NOMO-1 (cell line): ENCODE measurements at regions not wholly inside any gene's neighbourhood (a gene's known extent, or its start where the extent isn't known, plus 50 kb on each side); places are given as distances from the start of the nearest gene placed in this dataset.

Source experiments
- DNase-seq, 2 experiments: peaks; one replicate each; lab custom pipeline; 2025; ENCODE audit not compliant: unreplicated experiment in 2 of 2; lab: John Stamatoyannopoulos, UW

DNA sequence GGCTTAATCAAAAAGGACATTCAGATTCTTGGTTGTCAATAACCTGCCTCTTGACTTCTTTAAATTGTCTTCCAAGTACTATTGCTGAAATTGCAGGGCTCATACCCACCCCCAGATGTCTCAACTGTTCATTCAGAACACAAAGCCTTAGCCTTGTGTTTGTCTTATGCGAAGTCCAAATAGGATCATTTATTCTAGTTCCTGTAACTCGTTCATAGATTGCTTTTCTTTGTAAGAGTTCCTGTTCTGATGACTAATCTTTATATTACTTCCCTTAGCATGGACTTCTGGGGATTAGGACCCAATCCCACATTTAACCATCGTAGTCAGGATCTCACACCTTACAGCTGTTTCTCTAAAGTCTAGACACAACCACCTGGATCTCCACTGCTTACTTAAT lies 226.0 kb downstream of the VEGFC start:
- no peak for DNase-seq

DNA sequence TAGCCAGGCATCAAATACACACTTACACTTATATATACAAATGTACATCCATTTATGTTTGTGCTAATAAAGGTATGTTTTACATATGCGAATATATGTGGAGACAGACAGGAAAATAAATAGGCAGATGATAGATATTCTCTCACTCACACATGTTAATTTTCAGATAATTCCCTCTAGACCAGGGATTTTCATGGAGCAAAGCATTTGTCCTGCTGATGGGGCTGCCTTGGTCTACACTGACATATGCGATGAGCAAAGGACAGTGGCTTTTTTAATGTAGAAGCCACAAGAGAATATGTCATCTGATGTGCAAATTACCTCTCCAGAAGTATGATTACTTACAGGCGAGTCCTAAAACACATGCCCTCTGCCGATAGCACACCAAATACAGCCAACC lies 224.5 kb downstream of the VEGFC start:
- DNase-seq = no peak

DNA sequence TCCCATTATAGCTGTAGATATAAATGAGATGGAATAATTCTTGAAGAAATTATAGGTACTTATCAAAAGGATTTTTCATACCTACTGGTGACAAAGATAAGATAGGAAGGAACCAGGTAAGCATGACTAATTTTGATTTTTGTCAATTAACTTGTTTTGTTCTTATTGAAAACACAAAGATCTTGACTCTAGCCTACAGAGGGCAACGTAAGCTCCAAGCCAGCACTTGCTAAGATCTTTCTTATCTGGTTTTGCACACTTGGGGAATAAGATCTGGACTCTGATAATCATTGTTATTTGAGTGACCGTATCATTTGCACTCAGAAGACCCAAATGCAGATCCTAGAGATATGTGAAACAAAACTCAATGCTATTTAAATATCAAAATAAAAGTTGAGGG lies 223.4 kb downstream of the VEGFC start:
- no peak for DNase-seq

DNA sequence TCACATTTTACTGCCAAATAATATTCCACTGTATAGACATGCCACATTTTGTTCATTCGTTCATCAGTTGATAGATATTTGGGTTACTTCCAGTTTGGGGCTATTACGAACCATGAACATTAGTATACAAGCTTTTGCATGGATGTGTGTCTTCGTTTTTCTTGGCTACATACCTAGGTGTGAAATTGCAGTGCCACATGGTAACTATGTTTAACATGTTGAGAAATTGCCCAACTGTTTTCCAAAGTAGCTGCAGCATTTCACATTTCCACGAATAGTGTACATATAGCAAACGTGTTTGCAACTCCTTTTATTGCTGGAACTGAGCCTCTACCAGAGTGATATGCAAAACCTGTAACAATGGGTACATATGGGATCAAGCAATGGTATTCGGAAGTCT lies 221.5 kb downstream of the VEGFC start:
- no peak for DNase-seq

DNA sequence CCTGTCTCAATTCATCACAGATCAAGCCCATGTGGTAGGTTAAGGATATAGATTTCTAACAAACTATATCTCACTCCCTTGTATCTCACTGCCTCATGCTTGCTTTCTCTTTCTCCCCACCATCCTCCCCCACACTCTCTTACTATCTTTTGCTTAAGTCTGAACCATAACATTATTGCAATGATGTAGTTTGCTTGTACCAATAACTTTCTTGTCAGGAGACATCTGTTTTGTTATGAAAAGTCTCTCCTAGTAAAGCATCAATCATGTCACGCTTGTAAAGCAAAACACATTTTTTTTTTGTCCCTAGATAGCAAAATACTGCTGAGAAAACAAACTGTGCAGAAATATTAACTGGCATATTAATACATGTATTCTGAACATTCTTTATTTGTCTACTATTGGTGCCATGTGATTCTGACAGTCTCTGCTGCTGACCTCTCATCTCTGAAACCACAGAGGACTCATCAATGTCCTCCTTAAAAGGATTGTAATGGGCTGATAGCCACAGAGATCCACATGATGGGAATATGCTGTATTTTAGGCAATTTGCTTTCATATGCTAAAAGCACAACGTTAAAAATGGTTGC lies 217.5 kb downstream of the VEGFC start:
- DNase-seq = no peak

DNA sequence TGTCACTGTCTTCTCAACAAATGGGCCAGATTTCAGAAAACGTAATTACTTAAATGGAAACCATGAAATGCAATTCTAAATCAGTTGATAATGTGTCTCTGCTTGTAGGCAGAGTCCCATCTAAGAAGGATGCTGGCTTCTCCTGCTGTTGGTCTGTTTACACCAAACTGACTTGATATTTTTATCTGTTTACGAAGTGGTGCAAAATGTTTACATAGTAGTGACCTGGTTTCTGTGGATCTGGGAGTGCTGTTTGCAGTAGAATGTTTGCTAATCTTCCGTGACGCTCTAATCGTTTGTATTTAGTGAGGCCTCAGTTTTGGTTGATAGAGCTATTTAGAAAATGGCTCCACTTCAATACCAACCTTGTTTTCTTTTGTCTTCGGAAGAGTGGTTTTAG lies 213.5 kb downstream of the VEGFC start:
- DNase-seq = no peak

DNA sequence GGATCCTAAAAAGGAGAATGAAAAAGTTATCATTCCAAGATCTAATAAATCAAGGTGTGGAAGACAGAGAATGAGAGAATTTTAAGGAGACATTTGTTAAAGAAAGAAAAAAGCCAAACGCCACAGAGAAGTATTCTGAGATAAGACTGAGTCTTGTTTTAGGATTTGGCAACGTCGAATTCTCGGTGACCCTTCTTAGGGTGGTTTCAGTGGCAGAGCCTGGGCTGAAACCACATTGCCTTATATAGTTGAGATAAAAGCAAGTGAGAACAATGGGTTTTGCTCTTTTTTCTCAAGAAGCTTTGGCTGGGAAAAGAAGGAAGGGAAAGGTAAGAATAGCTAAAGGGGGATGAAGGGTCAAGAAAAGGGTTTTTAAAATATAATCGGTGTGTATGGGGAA lies 209.4 kb downstream of the VEGFC start:
- DNase-seq = no peak

DNA sequence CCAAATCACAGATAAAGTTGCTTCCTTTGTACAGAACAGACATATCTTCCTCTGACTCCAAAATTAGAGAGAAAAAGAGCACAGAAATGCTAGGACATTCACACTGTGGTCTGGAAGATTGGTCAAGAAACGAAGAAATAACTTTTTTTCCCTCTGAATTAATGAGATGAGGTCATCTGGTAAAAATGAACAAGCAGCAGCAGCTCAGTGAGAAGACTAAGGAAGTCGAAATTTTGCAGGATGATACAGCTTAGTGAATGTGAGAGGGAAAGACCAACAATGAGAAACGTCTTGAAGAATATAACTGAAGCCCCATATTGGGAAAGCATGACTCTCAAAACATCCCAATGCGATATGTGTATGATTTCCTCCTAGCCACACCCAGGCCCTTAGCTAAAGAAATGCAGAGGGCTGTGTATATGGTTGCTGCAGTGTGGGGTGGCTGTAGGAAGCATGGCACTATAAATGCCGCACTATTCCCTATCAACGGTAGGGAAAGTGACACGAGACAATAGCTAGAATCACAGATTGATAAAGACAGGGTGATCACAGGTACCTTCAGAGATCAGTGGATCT lies 208.6 kb downstream of the VEGFC start:
- peak in 1 of 2 experiments; percentile 25 for DNase-seq

DNA sequence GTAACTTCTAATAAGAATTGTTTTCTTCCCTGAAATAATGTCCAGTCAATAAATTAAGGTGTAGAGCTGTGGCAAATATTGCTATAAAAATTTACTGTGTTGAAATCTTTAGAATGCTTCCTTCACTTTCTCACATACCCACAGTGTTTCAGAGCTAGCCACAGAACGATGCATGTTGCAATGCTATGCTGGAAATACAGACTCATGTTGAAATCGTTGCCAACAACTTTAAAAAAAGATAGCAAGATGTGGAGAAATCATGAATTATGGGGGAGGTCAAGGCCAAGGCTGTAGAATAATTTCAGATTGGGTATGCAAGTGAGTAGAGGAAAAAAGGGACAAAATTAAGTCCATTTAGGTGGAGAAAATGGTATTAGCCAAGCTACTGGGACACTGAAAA lies 204.8 kb downstream of the VEGFC start:
- DNase-seq = peak; percentile 86 to 98

DNA sequence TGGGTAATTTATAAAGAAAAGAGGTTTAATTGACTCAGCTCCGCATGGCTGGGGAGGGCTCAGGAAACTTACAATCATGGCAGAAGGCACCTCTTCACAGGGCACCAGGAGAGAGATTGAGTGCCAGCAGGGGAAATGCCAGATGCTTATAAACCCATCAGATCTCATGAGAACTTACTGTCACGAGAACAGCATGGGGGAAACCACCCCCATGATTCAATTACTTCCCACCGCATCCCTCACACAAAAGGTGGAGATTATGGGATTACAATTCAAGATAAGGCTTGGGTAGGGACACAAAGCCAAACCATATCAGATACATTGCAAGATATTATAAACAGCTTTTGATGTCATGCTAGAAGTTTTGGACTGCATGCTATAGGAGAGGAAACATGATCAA lies 204.3 kb downstream of the VEGFC start:
- DNase-seq = no peak

DNA sequence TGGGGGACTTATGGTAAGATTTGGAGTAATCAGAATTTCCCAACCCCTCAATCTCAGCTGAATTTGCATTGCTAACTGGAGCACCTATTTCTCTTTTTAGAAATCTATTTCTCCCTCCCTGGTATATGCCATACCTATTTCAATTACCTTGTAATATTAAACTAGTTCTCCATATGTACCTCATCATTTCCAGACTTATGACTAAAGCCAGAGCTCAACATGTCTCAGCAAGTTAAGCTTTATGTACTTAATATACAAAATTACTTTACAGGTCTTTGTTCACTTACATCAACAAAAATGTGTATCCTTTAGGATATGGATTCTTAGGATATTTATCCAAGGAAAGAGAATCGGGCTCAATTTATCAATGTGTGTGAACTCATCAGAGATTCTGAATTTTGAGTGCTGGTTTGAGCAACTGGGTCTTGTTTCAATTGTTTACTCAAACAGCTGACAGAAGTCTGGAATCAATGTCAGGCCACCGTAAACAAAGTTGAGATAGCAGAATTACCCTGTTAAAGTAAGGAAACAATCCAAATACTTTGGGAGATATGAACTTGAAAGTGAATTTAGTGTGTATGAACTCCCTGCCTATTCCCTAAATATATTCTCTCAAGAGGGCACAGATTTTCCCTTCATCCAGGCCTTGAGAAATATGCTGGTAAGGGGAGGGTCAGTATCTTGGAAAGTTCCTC lies 199.6 kb downstream of the VEGFC start:
- DNase-seq = no peak

DNA sequence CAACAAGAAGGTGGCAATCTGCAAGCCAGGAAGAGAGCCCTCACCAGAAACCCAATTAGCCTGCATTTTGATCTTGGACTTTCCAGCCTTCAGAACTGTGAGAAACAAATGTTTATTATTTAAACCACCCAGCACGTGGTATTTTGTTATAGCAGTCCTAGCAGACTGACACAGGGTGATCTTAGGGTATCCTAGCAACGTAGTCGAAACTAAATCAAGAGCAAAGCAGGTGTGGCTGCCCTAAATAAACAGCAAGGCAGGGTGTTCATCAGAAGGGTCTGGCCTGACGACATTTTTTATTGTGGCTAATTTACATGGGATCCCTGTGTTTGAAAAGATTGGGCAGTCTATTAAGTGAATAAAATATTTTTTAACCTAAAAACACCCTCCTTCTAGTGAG lies 198.8 kb downstream of the VEGFC start:
- no peak for DNase-seq

DNA sequence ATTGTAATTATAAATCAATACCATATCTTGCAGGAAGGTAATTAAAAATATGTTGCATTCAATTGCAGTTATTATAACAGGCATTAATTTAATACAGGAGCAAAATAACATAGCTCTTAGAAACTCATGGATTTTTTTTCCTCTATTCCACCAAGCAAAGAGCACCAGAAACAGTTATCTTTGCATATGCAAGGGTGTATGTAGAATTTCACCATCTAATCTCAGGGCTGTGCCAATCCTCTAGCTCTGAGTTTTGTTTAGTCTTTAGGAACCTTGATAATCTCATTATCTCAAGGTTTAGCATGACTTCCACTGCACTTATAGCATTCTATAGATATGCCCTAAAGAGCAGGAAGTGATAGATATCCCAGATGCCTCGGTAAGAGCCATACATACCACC lies 197.5 kb downstream of the VEGFC start:
- no peak for DNase-seq

DNA sequence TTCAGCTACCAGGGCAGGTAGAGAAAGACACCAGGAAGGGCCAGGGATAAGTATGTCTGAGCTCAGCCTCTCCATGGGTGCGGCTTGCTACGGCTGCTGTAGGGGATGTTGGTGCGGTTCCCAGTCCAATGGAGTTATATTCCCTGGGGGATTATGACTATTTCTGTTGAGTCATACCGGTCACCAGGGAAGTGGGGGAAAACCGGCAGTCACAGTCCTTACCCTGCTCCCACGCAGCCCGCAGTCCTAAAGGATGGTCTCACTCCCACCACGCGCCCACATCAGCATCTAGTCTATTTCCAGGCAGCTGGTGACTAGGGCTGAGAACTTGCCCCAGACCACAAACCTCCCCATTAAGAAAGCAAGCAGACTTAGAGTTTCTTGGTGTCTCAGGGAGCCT lies 191.6 kb downstream of the VEGFC start:
- no peak for DNase-seq

DNA sequence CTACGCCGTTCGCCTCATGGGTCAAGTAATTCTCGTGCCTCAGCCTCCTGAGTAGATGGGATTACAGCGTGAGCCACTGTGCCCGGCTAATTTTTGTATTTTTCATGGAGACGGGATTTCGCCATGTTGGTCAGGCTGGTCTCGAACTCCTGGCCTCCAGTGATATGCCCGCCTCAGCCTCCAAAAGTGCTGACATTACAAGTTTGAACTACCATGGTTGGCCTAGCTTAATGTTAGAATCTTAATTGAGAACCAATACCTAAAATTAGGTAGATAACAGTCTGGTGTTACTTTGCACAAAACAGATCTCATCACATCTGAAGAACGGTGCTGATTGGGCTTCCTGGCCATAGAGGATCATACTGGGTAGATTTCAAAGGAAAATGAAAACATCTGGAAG lies 184.9 kb downstream of the VEGFC start:
- no peak for DNase-seq

DNA sequence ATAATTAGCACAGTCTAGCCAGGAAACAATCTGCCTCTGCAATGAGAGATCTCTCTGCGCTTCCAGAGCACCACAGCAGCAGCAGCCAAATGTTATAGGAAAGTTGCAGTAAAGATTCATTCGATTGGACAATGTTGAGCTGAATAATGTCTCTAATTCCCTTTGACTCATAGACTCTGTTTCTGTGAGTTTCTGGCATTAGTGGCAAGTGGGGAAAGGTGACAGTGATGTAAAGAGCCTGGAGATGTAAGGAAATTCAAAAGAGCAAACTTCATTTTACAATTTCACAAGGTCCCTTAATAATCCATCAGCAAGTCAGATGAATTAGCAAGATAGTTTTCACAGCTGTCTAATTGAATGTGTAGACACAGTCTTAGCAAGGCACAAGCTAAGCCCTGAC lies 184.4 kb downstream of the VEGFC start:
- no peak for DNase-seq

DNA sequence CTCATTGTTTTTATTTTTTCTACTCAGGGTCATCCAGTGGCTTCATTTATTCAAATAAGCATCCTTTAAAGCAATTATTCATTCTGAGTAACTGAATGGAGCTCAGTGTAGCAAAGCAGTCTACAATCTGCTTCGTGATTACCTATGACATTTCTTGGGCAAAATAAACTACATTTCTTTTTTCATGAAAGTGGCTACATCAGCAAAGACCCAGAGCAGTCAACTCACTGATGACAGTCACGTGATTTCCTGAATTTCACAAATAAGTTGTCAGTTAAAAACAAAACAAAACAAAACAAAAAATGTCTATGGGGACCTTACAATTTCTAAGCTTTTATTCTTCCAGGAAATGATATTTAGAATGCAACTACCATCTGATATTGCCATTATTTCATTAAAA lies 182.1 kb downstream of the VEGFC start:
- no peak for DNase-seq

DNA sequence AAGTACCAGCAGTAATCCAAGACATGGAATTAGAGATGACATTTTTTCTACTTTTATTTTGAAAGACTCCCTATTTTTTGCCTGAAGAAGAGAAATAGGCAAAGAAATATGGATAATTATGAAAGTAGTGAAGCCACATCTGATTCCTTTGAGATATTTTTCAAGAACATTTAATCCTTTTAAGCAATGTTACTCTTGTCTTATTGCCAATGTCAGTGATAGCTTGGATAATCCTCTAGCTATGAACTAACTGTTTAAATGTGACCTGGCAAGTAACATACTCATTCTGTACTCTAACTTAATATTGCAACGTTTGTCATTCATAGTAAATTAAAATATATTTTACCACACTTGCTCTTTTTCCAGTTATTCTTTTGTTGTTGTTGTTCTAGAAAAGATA lies 181.3 kb downstream of the VEGFC start:
- DNase-seq = no peak

DNA sequence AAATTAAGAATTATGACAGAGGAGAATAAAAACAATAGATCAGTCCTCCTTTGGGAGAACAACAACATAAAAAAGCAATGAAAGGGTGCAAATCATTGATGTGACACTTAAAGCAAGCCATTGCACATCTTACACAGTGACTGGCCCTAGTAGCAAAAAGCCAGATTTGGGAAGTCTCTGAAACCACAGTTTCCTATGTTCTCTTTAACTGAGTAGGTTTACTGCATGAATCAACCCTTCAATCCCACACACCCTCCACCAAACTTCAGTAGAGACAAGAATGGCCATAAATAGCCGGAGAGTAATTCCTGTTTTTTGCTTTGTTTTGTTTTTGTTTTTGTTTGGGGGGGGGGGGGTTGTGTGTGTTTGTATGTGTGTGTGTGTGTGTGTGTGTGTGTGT lies 180.8 kb downstream of the VEGFC start:
- DNase-seq = peak; percentile 91

DNA sequence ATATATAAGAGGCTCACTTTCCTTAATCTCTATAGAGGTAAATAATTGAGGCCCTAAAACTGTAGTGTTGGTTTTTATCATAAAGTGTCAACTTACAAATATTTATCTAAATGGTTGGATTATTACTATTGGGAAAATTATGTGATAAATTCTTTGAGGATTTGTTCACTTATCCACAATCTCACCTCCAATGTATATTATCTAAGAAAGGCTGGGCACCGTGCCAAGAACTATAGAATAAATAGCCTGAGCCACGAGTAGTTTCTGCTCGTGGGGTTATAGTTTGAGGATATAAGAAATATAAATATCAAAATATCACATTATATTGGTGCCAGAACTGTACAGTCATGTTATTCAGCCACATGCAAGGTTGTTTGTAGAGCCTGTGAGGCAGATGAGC lies 177.9 kb downstream of the VEGFC start:
- no peak for DNase-seq

DNA sequence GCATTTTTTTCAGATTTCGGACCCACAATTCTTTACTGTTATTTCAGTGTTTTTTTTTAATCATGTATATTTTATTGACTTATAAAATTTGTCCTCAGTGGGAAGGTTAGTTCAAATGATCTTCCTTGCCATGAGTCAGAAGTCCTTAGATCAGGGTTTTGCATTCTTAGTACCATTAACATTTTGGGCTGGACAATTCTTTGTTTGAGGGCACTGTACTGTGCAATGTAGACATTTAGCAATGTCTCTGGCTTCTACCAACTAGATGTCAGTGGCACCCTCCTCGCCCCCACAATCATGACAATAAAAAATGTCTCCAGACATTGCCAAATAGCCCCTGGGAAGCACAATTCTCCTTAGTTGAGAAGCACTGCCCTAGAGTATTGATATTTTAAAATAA lies 176.6 kb downstream of the VEGFC start:
- DNase-seq = no peak

DNA sequence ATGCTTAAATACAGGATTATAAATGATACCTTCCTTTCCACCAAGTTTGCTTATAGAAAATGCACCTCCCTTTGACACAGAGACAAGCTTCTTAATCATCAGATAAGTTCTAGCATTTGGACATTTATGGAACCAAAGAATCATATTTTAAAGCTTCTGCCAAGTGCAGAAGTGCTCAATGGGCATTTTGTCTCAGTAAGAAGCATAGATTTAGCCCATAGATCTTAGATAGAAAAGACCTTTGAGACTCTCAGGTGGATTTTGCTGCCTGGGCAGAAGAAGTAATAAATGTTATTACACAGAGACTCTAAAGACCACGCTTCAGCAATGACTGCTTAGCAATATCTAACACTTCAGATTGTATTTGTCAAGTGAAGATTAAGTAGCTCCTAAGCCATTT lies 174.6 kb downstream of the VEGFC start:
- no peak for DNase-seq

DNA sequence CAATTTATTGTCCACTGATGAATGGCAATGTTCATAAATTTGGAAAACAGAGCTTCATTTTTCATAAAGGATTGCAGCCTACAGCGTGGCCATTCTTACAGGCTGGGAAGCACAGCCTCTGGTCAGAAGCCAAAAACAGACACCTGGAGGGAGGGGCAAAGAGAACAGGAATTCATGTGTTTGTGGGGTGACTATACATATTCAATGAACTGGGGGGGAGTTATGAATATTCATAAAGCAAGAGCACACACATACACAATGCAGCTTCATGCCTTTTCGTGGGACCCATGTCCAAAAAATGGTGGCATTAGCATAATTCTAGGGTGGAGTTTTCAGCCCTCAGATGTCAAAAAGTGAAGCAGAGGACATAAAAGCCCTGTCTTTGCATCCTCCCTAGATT lies 173.3 kb downstream of the VEGFC start:
- no peak for DNase-seq
